OCI-LY3 (cell line): ENCODE measurements at regions not wholly inside any gene's neighbourhood (a gene's known extent, or its start where the extent isn't known, plus 50 kb on each side); places are given as distances from the start of the nearest gene placed in this dataset.

Experiments
- EZH2phosphoT487 ChIP-seq: fragments of 200-600 bp; shearing (Covaris generic); IDR thresholded peaks from 2 replicates; pipeline ENCODE4 v1.6.1; 2018; ENCODE audit warnings: antibody characterized with exemption, mixed run types, low read depth
- TF ChIP-seq, protein P1 (sequence below): fragments of 200-600, 300-600 bp; sonication (generic); IDR thresholded peaks from 2 replicates; pipeline ENCODE4 v1.5.1; 2014; ENCODE audit warnings: antibody characterized with exemption, low read length, low read depth

DNA sequence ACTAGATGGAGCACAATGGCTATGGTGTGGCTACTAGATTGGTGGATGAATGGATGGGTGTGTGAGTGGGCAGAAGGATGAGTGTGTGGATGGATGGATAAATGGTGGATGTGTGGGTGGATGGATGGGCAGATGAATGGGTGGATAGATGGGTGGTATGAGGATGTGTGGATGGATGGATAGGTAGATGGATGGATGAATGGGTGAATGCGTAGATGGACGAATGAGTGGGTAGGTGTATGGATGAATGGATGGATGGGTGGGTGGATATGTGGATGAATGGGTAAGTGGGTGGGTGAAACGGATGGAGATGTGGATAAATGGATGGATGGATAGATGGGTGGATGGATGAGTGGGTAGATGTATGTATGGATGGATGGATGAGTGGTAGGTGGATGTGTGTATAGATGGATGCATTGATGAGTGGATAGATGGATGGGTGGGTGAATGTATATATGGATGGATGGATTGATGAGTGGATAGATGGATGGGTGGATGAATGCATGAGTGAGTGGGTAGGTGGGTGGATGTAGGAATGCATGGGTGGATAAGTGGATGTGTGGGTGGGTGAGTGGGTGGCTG lies 114.2 kb downstream of the TEX29 start:
- TF ChIP-seq, protein P1, sequence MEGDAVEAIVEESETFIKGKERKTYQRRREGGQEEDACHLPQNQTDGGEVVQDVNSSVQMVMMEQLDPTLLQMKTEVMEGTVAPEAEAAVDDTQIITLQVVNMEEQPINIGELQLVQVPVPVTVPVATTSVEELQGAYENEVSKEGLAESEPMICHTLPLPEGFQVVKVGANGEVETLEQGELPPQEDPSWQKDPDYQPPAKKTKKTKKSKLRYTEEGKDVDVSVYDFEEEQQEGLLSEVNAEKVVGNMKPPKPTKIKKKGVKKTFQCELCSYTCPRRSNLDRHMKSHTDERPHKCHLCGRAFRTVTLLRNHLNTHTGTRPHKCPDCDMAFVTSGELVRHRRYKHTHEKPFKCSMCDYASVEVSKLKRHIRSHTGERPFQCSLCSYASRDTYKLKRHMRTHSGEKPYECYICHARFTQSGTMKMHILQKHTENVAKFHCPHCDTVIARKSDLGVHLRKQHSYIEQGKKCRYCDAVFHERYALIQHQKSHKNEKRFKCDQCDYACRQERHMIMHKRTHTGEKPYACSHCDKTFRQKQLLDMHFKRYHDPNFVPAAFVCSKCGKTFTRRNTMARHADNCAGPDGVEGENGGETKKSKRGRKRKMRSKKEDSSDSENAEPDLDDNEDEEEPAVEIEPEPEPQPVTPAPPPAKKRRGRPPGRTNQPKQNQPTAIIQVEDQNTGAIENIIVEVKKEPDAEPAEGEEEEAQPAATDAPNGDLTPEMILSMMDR = no peak
- no peak for TF ChIP-seq EZH2phosphoT487
